K562 (cell line): ENCODE measurements at regions not wholly inside any gene's neighbourhood (a gene's known extent, or its start where the extent isn't known, plus 50 kb on each side); places are given as distances from the start of the nearest gene placed in this dataset.

ENCODE experiments used
- ATAC-seq: fragments of 200-7000 bp; cut with Tn5 transposase; 3 replicates; pipeline ENCODE4 v1.9.1; 2020; ENCODE audit warnings: moderate library complexity
- BruUV-seq: library from RNA; stranded (reverse); fragments of 400-500 nt; replicated peaks from 2 replicates; lab custom pipeline; 2021; lab: Mats Ljungman, UMichigan
- CTCF ChIA-PET: fragments of 300-600 bp; formaldehyde crosslinking; extraction: SDS; loops from one replicate; lab custom pipeline; 2021; ENCODE audit warnings: low intra/inter-chr PET ratio; lab: Yijun Ruan, JAX
- POLR2A ChIA-PET: fragments of 300-600, 350-650 bp; sonication (Branson Sonifier 250); formaldehyde crosslinking; extraction: SDS; loops from one replicate; lab custom pipeline; 2021; ENCODE audit warnings: antibody characterized with exemption, inconsistent platforms; lab: Yijun Ruan, JAX
- DNase-seq, 4 experiments: peaks; one replicate each; pipeline versions ENCODE4 v3.0.0 to v3.0.0-alpha.2; 2011 to 2018; ENCODE audit warnings: low spot score in 3 of 4, mixed read lengths in 3 of 4; ENCODE audit errors: extremely low read depth in 1 of 4
- FAIRE-seq: peaks from 2 replicates; lab custom pipeline; 2011; peaks lifted over from hg19 to GRCh38; lab: Jason Lieb, UNC
- H2AFZ ChIP-seq: 2 replicates; pipeline ENCODE4 v1.6.0; 2011; ENCODE audit warnings: low read depth, low read length, control low read depth, inconsistent platforms
- H3K27ac ChIP-seq: fragments of 200-600 bp; 3 replicates; pipeline ENCODE4 v1.8.0; 2011; ENCODE audit warnings: low read depth, mild to moderate bottlenecking, control low read depth, inconsistent platforms, low read length, moderate library complexity, mixed read lengths; ENCODE audit errors: extremely low read depth
- H3K27me3 ChIP-seq, 2 experiments: fragments of 300-600 bp in 1 of 2; 2 replicates in 1 of 2; 3 replicates in 1 of 2; pipeline versions ENCODE4 v1.6.0 to v1.8.0; 2011; ENCODE audit warnings: inconsistent platforms in 2 of 2, low read length in 2 of 2, mild to moderate bottlenecking in 1 of 2, mixed read lengths in 1 of 2, moderate library complexity in 1 of 2; ENCODE audit not compliant: control insufficient read depth in 2 of 2, insufficient read depth in 2 of 2
- H3K36me3 ChIP-seq: fragments of 300-600 bp; 3 replicates; pipeline ENCODE4 v1.8.0; 2011; ENCODE audit warnings: mild to moderate bottlenecking, low read length, inconsistent platforms; ENCODE audit not compliant: control insufficient read depth, insufficient read depth
- H3K4me1 ChIP-seq, 2 experiments: fragments of 200-600 bp in 1 of 2; replicated peaks in 1 of 2; 2 replicates in 1 of 2; 3 replicates in 1 of 2; pipeline versions ENCODE4 v1.5.1 to v1.8.0; 2011; ENCODE audit warnings: inconsistent platforms in 2 of 2, low read length in 2 of 2, mild to moderate bottlenecking in 1 of 2, mixed read lengths in 1 of 2, moderate library complexity in 1 of 2; ENCODE audit not compliant: control insufficient read depth in 2 of 2, insufficient read depth in 2 of 2
- H3K4me2 ChIP-seq: 2 replicates; pipeline ENCODE4 v1.6.1; 2011; ENCODE audit warnings: low read length, control low read depth, inconsistent platforms, mixed read lengths; ENCODE audit not compliant: insufficient read depth
- H3K4me3 ChIP-seq: fragments of 200-600 bp; sonication (generic), shearing (Covaris generic); 2 replicates; pipeline ENCODE4 v1.5.1; 2016; ENCODE audit warnings: control low read depth, inconsistent platforms
- H3K79me2 ChIP-seq: fragments of 200-600 bp; 3 replicates; pipeline ENCODE4 v1.8.0; 2011; ENCODE audit warnings: low read length, inconsistent platforms; ENCODE audit not compliant: control insufficient read depth, insufficient read depth
- H3K9ac ChIP-seq, 2 experiments: 2 replicates each; pipeline versions ENCODE4 v1.6.0 to v1.6.1; 2011; ENCODE audit warnings: low read depth in 2 of 2, low read length in 2 of 2, control low read depth in 1 of 2, inconsistent platforms in 1 of 2, mild to moderate bottlenecking in 1 of 2, mixed read lengths in 1 of 2; ENCODE audit not compliant: insufficient read depth in 1 of 2
- H3K9me1 ChIP-seq: one replicate; pipeline ENCODE4 v1.6.0; 2011; ENCODE audit warnings: inconsistent platforms, mild to moderate bottlenecking, low read length, moderate library complexity; ENCODE audit not compliant: control insufficient read depth, insufficient read depth
- H3K9me3 ChIP-seq: replicated peaks from 2 replicates; pipeline ENCODE4 v1.5.1; 2011; ENCODE audit warnings: low read depth, low read length, inconsistent platforms; ENCODE audit not compliant: control insufficient read depth, insufficient read depth
- H4K20me1 ChIP-seq: replicated peaks from 2 replicates; pipeline ENCODE4 v1.6.1; 2011; ENCODE audit warnings: low read length, inconsistent platforms, mixed read lengths; ENCODE audit not compliant: control insufficient read depth, insufficient read depth
- BHLHE40 ChIP-seq: IDR thresholded peaks from 2 replicates; pipeline ENCODE4 v1.6.1; 2011; ENCODE audit warnings: low read length, improper control_type of control experiment
- CBX5 ChIP-seq: IDR thresholded peaks from 2 replicates; pipeline ENCODE4 v1.6.1; 2014; ENCODE audit warnings: low read depth, borderline replicate concordance
- ESRRA ChIP-seq: fragments of 450-650 bp; IDR thresholded peaks from 2 replicates; pipeline ENCODE4 v1.6.1; 2014; ENCODE audit warnings: low read depth, mild to moderate bottlenecking, moderate library complexity, borderline replicate concordance
- HOXB6 ChIP-seq: fragments of 250-450 bp; sonication (Bioruptor Pico); IDR thresholded peaks from 2 replicates; pipeline ENCODE4 v1.5.1; 2022; ENCODE audit warnings: mild to moderate bottlenecking, borderline replicate concordance
- HSF4 ChIP-seq: fragments of 250-450 bp; sonication (Bioruptor Pico); IDR thresholded peaks from 2 replicates; pipeline ENCODE4 v2.1.2; 2022; ENCODE audit warnings: mild to moderate bottlenecking, moderate library complexity, borderline replicate concordance
- KAT7 ChIP-seq: sonication (generic); formaldehyde crosslinking; IDR thresholded peaks from 2 replicates; pipeline ENCODE4 v1.8.0; 2022; ENCODE audit warnings: missing genetic modification reagents, mild to moderate bottlenecking, borderline replicate concordance
- PKNOX1 ChIP-seq: fragments of 450-650 bp; IDR thresholded peaks from 2 replicates; pipeline ENCODE4 v1.6.1; 2016
- PYGO2 ChIP-seq: fragments of 450-650 bp; IDR thresholded peaks from 2 replicates; pipeline ENCODE4 v1.6.1; 2016; ENCODE audit warnings: mild to moderate bottlenecking, missing genetic modification characterization, moderate library complexity, missing compliant biosample characterization
- RAD51 ChIP-seq: fragments of 450-650 bp; IDR thresholded peaks from 2 replicates; pipeline ENCODE4 v1.7.1; 2016; ENCODE audit warnings: low read depth, mild to moderate bottlenecking, borderline replicate concordance
- RFX7 ChIP-seq: fragments of 250-450 bp; sonication (Bioruptor Pico); IDR thresholded peaks from 2 replicates; pipeline ENCODE4 v1.5.1; 2021; ENCODE audit warnings: mild to moderate bottlenecking
- SMARCA4 ChIP-seq: fragments of 450-650 bp; IDR thresholded peaks from 2 replicates; pipeline ENCODE4 v1.6.1; 2016
- SUPT5H ChIP-seq: fragments of 450-650 bp; IDR thresholded peaks from 2 replicates; pipeline ENCODE4 v1.6.1; 2016
- TEAD1 ChIP-seq, 2 experiments: fragments of 450-650 bp in 1 of 2; sonication (generic) in 1 of 2; formaldehyde crosslinking; IDR thresholded peaks; 2 replicates each; pipeline versions ENCODE4 v1.4.0 to v1.8.0; 2020 to 2022; ENCODE audit warnings: mild to moderate bottlenecking in 2 of 2, missing genetic modification reagents in 1 of 2
- ZBTB1 ChIP-seq: sonication (generic); formaldehyde crosslinking; IDR thresholded peaks from 2 replicates; pipeline ENCODE4 v1.8.1; 2023; ENCODE audit warnings: missing genetic modification reagents, low read depth, mild to moderate bottlenecking, borderline replicate concordance
- ZNF583 ChIP-seq: fragments of 250-450 bp; sonication (Bioruptor Pico); IDR thresholded peaks from 2 replicates; pipeline ENCODE4 v1.4.0; 2020
- WGBS: fragments of 100-300 bp; shearing (Covaris generic); methylation state at CpG from one replicate; pipeline ENCODE4 v1.1.6; 2016; ENCODE audit warnings: low coverage, mixed read lengths; ENCODE audit not compliant: insufficient coverage; ENCODE audit errors: missing lambda C conversion rate; 5-methylcytosine and 5-hydroxymethylcytosine counted together
- in situ Hi-C: fragments of 300-500 bp; cut with MboI; formaldehyde crosslinking; loops from 4 replicates; pipeline ENCODE4 v1.15.0; 2018; ENCODE audit warnings: inconsistent platforms, mixed read lengths
- intact Hi-C: fragments of 100-400 bp; cut with micrococcal nuclease; formaldehyde crosslinking; loops from 2 replicates; pipeline ENCODE4 v1.14.2; 2022
- TF ChIP-seq, protein P1 (sequence below): fragments of 450-650 bp; IDR thresholded peaks from 2 replicates; pipeline ENCODE4 v1.6.1; 2017; ENCODE audit warnings: mild to moderate bottlenecking, moderate library complexity
- TF ChIP-seq, protein P2 (sequence below), 2 experiments: fragments of 450-650 bp; IDR thresholded peaks; 2 replicates each; pipeline ENCODE4 v1.6.1; 2016
- TF ChIP-seq, protein P3 (sequence below), 2 experiments: fragments of 450-650 bp in 1 of 2; sonication (generic) in 1 of 2; formaldehyde crosslinking in 1 of 2; IDR thresholded peaks in 1 of 2; conservative IDR thresholded peaks in 1 of 2; 2 replicates each; pipeline versions ENCODE4 v1.6.1 to v1.8.1; 2016 to 2023; ENCODE audit warnings: mild to moderate bottlenecking in 2 of 2, moderate library complexity in 2 of 2, inconsistent platforms in 1 of 2, missing genetic modification reagents in 1 of 2

DNA sequence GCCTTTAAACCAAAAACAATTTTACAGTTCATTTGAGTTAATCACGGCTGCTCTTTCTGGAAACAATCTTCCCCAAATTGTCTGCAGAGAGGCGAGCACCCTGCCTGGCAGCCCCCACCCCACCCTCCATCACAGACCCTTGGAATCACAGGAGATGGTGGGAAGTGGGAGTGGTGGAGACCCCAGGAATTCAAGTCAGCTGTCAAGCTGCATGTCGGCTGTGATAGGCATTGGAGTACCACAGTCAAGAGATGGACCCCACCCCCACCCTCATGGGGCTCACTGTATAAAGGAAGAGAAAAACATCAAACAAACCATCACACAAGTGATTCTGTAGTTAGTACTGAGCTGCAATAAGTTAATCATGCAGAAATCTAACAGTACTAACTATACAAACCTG lies 360.4 kb downstream of the MATN1 start (continued):
- no peak for TF ChIP-seq BHLHE40
- no peak for TF ChIP-seq KAT7
- TF ChIP-seq, all 486 proteins: peak for 0

DNA sequence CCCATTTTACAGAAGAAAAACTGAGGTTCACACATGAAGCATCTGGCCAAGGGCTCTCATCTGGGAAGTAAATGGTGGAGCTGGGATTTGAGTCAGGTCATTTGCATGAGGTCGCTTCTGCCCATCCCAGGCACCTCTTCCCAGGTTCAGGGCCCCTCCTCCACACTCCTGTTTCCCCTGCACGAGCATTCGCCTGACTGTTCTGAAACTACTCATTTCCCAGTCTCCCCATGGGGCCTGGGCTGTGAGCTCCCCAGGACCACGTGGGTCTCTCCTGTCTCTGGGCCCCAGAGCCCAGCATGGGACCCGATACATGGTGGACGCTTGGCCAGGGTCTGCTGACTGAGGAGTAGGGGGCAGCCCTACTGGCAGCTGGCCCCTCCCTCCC lies 360.8 kb downstream of the MATN1 start:
- ChIA-PET POLR2A (interaction anchor here (1.2 kb wide), 1 partner anchor 59 kb away, joined by 3 read pairs; no protein-coding TSS in a partner anchor), CTCF (no interaction called here)
- no TSS peak for BruUV-seq
- Histone ChIP-seq H3K9me1 (no peaks in the 10 kb centered on the region), H3K36me3 (no peaks in the 10 kb centered on the region), H3K4me2 (no peak overlapping the region), H3K79me2 (no peaks in the 10 kb centered on the region), H3K27ac (no peak overlapping the region), H3K9ac (no peak overlapping the region; a peak in 1 of 4 replicates), H3K4me3 (no peak overlapping the region), H3K27me3 (peaks cover 0 to 6% of the 10 kb centered on the region in 2 experiments; a peak in 1 of 5 replicates), H2AFZ (no peak overlapping the region), H4K20me1 (no peaks in the 10 kb centered on the region), H3K4me1 (no peaks in the 10 kb centered on the region), H3K9me3 (no peaks in the 10 kb centered on the region)
- ATAC-seq (no peak), DNase-seq (no peak), FAIRE-seq (no peak)
- WGBS: 0% methylated on average over 6 of the region's 6 CpGs
- intact Hi-C loops: no loop called here
- in situ Hi-C loops: no loop called here
- TF ChIP-seq, protein P1, sequence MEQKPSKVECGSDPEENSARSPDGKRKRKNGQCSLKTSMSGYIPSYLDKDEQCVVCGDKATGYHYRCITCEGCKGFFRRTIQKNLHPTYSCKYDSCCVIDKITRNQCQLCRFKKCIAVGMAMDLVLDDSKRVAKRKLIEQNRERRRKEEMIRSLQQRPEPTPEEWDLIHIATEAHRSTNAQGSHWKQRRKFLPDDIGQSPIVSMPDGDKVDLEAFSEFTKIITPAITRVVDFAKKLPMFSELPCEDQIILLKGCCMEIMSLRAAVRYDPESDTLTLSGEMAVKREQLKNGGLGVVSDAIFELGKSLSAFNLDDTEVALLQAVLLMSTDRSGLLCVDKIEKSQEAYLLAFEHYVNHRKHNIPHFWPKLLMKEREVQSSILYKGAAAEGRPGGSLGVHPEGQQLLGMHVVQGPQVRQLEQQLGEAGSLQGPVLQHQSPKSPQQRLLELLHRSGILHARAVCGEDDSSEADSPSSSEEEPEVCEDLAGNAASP: no peak
- TF ChIP-seq CBX5 (no peak), RFX7 (CRISPR knock-in tag) (no peak), ESRRA (no peak), HOXB6 (CRISPR knock-in tag) (no peak), RAD51 (no peak), HSF4 (CRISPR knock-in tag) (no peak), PKNOX1 (no peak), TEAD1 (CRISPR knock-in tag; IDR thresholded peaks at IDR 0.05) (no peak), ZNF583 (CRISPR knock-in tag) (no peak), PYGO2 (tag) (no peak), SMARCA4 (no peak), SUPT5H (no peak), ZBTB1 (CRISPR knock-in tag) (no peak)
- TF ChIP-seq, protein P2, sequence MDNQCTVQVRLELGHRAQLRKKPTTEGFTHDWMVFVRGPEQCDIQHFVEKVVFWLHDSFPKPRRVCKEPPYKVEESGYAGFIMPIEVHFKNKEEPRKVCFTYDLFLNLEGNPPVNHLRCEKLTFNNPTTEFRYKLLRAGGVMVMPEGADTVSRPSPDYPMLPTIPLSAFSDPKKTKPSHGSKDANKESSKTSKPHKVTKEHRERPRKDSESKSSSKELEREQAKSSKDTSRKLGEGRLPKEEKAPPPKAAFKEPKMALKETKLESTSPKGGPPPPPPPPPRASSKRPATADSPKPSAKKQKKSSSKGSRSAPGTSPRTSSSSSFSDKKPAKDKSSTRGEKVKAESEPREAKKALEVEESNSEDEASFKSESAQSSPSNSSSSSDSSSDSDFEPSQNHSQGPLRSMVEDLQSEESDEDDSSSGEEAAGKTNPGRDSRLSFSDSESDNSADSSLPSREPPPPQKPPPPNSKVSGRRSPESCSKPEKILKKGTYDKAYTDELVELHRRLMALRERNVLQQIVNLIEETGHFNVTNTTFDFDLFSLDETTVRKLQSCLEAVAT (IDR thresholded peaks at IDR 0.05): no peak
- TF ChIP-seq, protein P3, sequence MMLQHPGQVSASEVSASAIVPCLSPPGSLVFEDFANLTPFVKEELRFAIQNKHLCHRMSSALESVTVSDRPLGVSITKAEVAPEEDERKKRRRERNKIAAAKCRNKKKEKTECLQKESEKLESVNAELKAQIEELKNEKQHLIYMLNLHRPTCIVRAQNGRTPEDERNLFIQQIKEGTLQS (IDR thresholded peaks at IDR 0.05): no peak
- TF ChIP-seq, protein P3 (CRISPR knock-in tag; conservative IDR thresholded peaks at IDR 0.05): no peak
